H7 (cell line): ENCODE measurements at regions not wholly inside any gene's neighbourhood (a gene's known extent, or its start where the extent isn't known, plus 50 kb on each side); places are given as distances from the start of the nearest gene placed in this dataset.

ENCODE experiments used
- DNase-seq: peaks from one replicate; pipeline ENCODE4 v3.0.0; 2012
- H3K27me3 ChIP-seq: 2 replicates; pipeline ENCODE4 v1.6.0; 2011; ENCODE audit warnings: mild to moderate bottlenecking, low read length; ENCODE audit not compliant: control insufficient read depth, insufficient read depth
- H3K36me3 ChIP-seq: replicated peaks from 2 replicates; pipeline ENCODE4 v1.5.1; 2011; ENCODE audit warnings: low read length; ENCODE audit not compliant: control insufficient read depth, insufficient read depth
- H3K4me3 ChIP-seq: 2 replicates; pipeline ENCODE4 v1.5.1; 2011; ENCODE audit warnings: low read depth, mild to moderate bottlenecking, control low read depth, low read length, moderate library complexity; ENCODE audit not compliant: insufficient read depth

GRCh38 chr16:24670623-24671454, 58.6 kb upstream of the TNRC6A start:
- Histone ChIP-seq H3K27me3 (no peaks in the 10 kb centered on the region), H3K36me3 (no peaks in the 10 kb centered on the region), H3K4me3 (no peak overlapping the region)
- DNase-seq, result peak; percentile 63

- Histone ChIP-seq H3K27me3 (no peaks in the 10 kb centered on the region), H3K4me3 (no peak overlapping the region), H3K36me3 (no peaks in the 10 kb centered on the region)
- no peak for DNase-seq
Measured at GRCh38 chr16:24671455-24671954, 57.9 kb upstream of the TNRC6A start.

- DNase-seq, result no peak
- Histone ChIP-seq H3K27me3 (no peaks in the 10 kb centered on the region), H3K36me3 (no peaks in the 10 kb centered on the region), H3K4me3 (no peak overlapping the region)
Measured at GRCh38 chr16:24673155-24673554, 56.3 kb upstream of the TNRC6A start.

GRCh38 chr16:24674877-24675276, 54.6 kb upstream of the TNRC6A start:
- DNase-seq, result no peak
- Histone ChIP-seq H3K4me3 (no peak overlapping the region), H3K36me3 (no peaks in the 10 kb centered on the region)

DNA sequence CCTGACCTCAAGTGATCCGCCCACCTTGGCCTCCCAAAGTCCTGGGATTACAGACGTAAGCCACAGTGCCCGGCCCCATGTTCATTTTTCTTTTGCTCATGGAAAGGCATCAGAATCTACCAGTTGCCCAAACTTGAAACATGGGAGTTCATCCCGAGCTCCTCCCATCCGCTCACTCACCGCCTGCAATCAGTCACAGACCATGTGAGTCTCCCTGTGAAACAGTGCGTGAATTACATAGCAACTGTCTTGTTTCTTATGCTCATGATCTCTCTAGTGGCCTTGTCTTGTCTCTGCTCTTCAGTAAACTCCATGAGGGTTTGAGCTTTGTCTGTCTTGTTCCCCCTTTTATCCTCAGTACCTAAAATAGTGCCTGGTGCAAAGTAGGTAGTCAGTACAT, 52.1 kb upstream of the TNRC6A start:
- Histone ChIP-seq H3K36me3 (no peaks in the 10 kb centered on the region), H3K27me3 (no peaks in the 10 kb centered on the region), H3K4me3 (no peak overlapping the region)
- DNase-seq, result no peak

More at GRCh38 chr16:24674877-24675276, 54.6 kb upstream of the TNRC6A start:
- no peaks in the 10 kb centered on the region for H3K27me3 ChIP-seq
